Glomerular endothelial cell (primary cell): ENCODE measurements at regions not wholly inside any gene's neighbourhood (a gene's known extent, or its start where the extent isn't known, plus 50 kb on each side); places are given as distances from the start of the nearest gene placed in this dataset.
A peak's percentile ranks its signal among the peaks of the same experiment; 100 is the strongest.
"Not testable (repeated sequence)": the region's sequence is repeated elsewhere in the genome, so short reads cannot be mapped to it uniquely, and the experiment has no call there.

Source experiments
- DNase-seq: peaks from one replicate; pipeline ENCODE4 v3.0.0-alpha.2; 2011; ENCODE audit warnings: low read depth, low spot score; ENCODE audit errors: extremely low read depth

DNA sequence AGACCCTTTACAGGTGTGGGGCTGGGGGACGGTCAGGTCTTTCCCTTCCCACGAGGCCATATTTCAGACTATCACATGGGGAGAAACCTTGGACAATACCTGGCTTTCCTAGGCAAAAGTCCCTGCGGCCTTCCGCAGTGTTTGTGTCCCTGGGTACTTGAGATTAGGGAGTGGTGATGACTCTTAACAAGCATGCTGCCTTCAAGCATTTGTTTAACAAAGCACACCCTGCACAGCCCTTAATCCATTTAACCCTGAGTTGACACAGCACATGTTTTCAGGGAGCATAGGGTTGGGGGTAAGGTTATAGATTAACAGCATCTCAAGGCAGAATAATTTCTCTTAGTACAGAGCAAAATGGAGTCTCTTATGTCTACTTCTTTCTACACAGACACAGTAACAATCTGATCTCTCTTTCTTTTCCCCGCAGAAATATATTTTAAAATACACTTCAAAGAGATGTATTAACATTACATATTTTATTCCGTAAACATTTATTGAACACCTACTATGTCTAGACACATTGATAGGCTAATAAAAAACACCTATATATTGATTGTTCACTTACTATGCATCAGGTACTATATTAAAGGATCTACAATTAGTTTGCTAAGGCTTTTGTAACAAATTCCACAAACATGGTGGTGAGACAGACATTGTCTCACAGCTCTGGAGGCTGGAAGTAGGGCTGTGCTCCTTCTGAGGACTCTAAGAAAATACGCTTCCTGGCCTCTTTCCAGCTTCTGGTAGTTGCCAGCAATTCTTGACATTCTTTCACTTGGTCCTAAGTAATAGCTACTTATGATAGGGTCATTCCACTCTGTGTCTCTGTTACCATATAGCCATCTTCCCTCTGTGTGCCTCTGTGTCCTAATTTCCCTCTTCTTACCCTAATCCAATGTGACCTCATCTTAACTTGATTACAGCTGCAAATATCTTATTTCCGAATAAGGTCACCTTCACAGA is 118.4 kb downstream of the SPP2 start:
- peak; percentile 63 for DNase-seq

DNA sequence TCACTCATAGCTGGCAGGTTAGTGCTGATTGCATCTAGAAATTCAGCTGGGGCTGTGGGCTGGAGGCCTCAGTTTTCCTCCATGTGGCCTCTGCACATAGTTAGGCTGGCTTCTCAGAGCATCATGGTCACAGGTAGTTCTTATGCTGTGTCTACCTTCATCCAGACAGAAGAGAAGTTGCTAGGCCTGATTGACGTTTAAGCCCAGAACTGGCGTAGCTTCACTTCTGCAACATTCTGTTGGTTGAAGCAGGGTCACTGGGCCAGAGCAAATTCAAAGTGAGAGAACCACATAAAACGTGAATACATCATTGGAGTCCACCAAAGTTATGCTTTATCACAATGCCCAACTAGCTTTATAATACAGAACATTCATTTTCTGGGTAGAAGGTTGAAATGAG is 116.0 kb downstream of the SPP2 start:
- no peak for DNase-seq

DNA sequence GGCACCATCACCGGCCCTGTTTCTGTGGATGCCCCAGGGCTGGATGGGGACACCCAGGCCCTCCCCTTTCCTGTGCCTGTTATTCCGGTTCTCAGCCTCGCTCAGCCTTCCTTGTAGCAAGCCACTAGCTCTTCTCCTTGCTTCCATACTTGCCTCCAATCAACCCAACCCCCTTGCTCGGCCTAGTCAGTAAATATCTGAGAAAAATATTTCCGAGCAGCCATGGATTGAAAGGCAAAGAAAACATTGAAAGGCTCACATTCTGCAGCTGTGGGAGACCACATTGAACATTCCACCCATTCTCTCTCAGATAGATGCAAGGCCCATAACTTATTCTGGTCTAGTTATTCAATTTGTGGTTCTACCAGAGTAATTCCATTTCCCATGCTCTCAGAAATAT is 114.9 kb downstream of the SPP2 start:
- no peak for DNase-seq

DNA sequence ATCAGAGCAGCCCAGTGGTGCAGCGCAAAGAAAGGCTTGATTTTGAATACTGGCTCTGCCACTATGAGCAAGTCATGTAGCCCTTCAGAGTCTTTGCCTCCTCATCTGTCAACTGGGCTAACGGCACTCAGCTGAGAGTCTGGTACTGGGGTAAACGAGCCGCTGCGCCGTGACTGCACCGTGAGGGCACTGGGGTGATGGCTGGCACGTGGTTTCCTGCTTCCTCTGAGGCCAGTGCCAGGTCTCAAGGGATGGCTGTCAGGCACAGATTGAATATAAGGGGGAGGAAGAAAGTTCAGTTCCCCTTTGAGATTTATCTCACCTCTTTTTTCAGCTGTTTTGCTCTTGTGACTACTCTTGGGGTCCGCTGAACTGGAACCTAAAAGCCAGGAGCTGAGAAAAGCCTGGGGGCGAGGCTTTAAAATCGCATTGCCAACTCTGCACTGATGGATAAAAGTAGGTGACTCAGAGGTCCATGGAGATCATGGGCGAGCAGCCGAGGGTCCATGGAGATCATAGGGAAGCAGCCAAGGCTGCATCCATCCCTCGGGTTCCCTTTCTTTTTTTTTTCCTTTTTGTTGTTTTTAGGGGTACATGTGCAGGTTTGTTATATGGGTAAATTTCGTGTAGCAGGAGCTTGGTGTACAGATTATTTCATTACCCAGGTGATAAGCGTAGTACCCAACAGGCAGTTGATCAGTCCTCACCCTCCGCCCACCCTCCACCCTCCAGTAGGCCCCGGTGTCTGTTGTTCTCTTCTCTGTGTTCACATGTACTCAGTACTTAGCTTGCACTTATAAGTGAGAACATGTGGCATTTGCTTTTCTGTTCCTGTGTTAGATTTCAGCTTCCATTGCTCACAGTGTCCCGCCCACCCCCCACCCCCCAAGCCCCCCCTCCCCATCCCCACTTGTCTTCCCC is 114.3 kb downstream of the SPP2 start:
- DNase-seq = no peak

DNA sequence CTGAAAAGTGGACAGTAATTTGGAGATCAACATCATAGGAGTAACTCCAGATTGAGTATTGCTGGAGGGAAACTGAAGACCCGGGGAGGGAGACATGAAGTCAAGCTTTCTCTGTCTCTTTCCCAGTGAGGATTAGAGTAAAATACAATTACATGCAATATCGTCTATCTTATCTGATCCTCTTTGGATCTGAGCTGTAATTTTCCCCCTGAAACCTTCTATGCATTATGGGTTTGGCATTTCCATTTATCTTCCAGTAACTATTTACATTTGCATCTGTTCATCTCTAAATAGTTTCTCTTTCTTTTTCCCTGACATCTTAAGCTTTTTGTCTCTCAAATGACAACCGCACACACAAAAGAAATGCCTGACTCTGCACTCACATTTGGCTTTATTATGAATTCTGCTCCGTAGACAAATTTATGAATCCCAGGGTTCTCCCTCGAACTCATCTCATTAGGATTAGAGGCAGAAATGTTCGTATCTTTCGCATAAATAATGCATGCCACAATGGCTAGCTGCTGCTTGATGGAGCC is 113.1 kb downstream of the SPP2 start:
- no peak for DNase-seq

DNA sequence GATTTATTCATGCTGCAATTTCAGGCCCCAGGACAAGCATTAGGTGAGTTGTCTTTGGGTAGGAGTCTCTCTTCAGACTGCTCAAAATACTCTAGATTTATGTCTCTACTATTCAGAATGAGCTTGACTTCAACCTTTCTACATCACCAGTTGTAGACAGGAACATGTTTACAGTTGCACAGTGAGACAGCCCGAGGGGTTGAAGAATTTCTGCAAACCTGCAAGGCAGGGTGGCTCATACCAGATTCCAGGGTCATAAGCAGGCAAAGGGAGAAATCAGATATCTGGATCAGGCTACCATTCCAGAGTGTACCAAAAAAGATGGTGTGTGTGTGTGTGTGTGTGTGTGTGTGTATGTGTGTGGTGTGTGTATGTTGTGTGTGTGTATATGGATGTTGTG is 112.4 kb downstream of the SPP2 start:
- DNase-seq = no peak

DNA sequence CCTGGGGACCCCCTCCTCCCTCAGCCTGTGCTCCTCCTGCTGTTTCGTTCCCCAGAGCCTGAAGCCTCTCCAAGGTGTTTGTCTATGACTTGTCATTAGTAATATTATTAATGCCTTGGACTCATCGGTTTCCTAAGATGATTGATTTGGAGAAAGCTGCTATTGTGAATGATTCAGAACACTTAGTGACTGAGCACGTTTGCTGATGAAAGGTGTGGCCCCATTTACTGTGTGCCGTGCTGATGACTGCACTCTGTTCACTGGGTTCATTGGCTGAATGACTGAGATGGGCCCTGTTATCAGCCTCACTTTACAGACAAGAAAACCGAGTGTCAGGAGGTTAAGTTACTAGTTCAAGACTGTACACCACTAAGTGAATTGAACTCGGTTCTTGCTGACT is 111.4 kb downstream of the SPP2 start:
- DNase-seq = no peak

DNA sequence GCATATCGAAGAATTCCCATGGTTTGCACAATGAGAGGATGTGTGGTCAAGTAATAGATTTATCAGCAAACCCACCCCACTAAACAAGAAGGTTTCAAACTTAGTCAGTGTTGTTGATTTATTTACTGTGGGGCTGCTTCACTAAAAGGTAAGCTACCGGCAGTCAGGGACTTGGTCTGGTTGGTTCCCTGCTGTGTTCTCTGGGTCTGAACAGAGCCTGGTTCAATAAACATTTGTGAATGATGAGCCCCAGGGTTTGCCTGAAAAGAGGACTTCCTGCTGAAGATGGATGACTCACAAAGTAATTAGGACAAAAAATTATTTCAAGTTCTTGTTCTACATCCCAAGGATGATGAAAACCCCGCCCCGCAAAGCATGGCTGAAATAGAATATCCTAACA is 108.3 kb downstream of the SPP2 start:
- no peak for DNase-seq

DNA sequence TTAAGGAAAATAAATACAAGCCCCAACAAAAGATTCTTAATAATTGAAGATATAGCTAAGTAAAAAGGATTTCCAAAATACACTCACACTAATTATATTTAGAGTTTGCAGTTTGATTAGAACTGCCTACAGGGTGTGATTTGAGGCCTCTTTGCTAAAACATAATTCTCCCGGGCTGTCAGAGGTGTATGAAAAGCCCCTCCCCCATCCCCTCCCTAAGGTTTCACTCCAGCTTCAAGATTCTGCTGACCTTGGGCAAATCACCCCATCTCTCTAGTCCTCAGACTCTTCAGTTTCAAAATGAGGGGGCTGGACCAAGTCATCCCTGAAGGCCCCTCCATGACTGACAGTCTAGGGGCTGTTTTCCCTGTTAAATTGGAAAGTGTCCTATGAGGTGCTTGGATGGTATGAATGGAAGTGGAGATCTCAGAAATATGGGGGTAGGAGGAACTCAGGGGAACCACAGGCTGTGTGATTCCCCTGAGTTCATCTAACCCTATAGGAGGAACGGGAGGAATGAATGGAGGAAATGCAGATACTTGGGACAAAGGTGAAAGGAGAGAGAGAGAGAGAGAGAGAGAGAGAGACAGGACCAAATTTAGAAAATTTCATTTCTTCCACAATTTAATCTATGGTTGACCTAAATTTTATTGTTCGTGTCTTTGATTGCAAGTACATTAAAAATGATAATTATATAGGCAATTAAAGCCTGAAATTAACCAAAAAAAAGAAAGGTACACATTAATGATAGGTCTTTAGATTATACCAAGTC is 107.5 kb downstream of the SPP2 start:
- DNase-seq = no peak

DNA sequence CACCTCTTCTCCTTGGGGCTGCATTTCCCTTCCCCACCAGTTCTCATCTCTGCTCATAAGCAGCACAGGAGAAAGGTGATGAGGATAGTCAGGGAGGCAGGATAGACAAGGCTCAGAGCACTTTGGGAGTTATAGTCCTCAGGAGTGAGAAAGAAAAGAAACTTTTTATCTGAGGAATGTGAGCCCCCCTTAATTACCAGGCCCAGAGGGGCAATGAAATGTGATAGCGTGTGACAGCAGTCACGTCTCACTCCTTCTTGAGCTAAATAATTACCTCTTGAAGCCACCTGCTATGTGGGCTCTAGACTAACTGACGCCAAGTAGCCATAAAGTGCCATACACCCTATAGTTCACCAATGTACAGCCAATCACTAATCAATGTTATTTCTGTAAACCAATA is 105.8 kb downstream of the SPP2 start:
- DNase-seq = no peak

DNA sequence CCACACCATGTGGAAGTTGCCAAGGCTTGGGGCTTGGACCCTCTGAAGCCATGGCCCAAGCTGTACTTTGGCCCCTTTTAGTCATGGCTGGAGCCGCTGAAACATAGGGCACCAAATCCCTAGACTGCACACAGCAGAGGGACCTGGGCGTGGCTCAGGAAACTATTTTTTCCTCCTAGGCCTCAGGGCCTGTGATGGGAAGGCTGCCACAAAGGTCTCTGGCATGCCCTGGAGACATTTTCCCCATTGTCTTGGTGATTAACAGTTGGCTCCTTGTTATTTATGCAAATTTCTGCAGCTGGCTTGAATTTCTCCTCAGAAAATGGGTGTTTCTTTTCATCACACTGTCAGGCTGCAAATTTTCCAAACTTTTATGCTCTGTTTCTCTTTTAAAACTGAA is 102.3 kb downstream of the SPP2 start:
- DNase-seq = not testable (repeated sequence)

DNA sequence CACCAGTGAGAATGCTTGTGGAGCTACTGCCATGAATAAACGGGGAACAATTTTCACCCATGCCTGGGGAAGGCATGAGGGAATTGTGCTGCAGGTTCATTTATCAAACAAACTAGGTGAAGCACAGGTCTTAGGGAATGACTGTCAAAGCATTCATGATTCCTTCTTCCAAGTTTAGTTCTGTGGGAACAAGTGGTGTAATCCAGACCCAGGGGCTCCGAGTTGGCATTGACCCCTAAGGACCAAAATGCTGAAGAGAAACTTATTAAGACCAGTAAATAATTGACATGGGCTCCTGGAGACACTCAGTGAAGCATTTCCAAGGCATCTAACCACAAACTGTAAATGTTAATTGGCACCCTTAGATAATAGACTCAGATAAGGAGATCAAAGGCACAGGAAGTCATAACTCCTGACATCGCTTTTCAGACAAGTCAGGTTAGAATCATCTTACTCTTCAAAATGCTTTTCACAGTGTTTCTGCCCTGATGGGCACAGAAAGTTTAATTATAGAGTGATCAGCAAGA is 96.9 kb downstream of the SPP2 start:
- no peak for DNase-seq

DNA sequence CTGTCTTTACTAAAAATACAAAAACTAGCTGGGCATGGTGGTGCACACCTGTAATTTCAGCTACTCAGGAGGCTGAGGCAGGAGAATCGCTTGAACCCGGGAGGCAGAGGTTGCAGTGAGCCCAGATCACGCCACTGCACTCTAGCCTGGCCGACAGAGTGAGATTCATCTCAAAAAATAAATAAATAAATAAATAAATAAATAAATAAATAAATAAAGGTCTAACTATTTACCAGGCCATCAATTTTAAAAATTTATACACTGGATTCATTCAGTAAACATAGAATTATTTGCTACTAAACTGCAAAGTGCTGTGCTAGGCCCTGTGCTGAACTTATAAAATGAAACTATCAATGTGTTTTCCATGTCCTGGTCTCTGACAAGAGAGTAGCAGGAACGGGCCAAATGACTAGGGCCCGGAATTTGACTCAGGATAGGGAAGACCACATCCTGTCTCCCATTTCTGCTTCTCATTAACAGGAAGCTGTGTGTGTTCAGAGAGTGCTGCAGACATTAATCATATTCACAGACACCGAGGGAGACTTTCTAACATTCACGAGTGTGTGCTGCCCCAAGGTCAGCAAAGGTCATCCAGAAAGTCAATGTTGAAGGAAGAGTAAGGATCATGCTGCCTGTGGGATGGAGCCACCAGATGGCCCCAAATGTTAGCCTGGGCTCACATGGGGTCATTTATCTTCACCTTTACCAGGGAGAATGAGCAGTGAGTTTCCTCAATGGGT is 95.8 kb downstream of the SPP2 start:
- DNase-seq = no peak

DNA sequence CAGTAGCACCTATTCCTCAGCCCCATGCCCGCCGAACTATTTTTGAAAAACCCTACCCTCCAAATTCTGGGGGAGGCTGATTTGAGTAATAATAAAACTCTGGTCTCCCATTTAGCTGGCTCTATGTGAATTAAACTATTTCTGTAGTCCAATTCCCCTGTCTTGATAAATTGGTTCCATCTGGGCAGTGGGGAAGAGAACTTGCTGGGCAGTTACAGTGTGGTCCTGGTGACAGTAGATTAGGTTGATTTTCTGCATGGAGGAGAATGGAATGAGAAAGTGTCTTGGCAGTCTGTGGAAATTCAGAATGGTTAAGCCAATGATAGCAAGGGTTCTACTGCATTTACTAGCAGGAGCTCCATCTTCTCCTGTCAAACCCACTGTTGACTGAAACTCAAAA is 95.0 kb downstream of the SPP2 start:
- no peak for DNase-seq

DNA sequence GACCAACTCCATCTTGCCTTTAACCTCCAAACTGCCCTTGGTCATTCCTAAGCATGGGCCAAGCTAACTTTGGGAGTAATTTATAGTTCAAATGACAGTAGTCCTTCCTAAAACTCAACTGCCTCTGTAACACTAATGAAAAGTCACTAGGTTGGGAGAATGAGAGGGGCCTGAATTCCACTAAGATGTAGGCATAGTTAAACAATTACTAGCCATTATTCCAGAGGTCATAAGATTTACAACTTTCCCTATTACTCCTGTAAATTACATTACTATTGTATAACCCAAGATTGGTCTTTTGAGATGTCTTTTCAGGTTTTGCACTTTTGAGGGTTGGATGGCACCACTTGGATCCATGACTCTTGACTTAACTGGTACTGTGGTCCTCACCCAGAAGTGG is 94.6 kb downstream of the SPP2 start:
- DNase-seq = no peak

DNA sequence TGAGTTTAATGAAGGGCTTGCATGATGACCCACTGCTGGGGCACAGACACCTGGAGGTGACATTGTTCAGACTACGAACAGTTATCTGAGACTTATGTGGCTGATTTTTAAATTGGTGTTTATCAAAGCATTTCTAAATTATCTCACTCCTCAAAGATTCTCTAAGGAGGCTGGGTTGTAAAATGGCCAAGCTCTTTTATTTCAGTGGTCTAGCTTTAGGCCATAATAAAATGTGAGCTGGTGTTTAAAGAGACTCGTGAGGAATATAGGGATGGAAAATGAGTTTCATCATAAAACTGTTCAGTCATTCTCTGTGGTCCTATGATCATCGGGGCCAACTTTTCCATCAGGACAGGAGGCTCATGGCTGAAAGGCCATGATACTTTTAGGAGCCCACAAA is 93.4 kb downstream of the SPP2 start:
- DNase-seq = no peak

DNA sequence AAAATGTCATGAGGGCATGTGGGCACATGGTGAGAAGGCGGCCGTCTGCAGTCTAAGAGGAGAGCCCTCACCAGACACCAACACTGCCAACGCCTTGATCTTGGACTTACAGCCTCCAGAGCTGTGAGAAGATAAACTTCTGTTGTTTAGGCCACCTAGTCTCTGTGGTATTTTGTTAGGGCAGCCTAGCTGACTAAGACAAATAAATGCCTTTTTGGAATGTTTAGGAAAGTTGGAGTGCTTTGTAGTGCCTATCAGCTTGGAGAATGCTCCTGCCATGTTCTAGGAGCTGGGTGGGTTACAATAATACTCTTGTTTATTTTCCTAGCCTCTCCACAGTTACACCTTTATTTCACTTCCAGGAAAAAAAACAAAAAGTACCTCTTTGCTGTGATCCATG is 92.0 kb downstream of the SPP2 start:
- DNase-seq = no peak

DNA sequence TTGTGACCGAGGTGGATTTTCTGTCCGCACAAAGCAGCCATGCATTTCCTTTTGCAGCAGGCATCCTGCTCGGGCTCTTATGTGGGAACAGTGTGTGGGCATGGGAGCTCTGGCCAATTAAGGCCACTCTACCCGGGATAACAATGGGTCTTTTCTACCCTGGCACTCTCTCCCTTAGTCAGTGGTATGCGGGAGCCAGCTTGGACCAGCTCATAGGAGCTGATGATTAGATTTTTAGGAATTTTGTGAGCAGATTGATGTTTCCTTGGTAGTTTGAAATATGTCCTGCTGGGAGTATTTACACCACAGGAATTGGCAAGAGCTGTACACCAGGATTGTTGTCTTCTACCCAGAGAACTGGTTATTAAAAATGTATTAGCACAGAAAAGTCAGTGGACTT is 89.3 kb downstream of the SPP2 start:
- no peak for DNase-seq

DNA sequence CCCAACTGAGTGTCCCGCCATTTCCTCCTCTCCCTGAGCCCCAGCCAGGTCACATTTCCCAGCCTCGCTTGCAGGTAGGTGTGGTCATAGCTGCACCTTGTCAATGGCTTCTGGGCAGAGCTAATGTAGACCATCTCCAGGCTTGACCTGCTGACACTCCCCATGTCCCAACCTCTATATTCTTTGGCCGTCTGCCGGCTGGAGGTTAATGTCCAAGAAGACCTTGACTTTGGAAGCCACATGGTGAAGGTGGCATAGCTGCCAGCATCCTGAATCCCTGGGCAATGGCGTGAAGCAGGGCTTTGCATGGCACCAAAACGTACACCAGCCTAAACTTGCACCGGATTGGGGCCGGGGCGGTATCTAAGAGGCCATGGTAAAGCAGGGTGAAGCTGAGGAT is 88.3 kb downstream of the SPP2 start:
- DNase-seq = no peak
